HG03280 (cell line): ENCODE measurements at regions not wholly inside any gene's neighbourhood (a gene's known extent, or its start where the extent isn't known, plus 50 kb on each side); places are given as distances from the start of the nearest gene placed in this dataset.
"Not testable (repeated sequence)": the region's sequence is repeated elsewhere in the genome, so short reads cannot be mapped to it uniquely, and the experiment has no call there.

Experiments used
- ATAC-seq: cut with Tn5 transposase; IDR thresholded peaks from one replicate; pipeline ENCODE4 v1.9.1; 2021; ENCODE audit warnings: mild to moderate bottlenecking, moderate library complexity; ENCODE audit not compliant: unreplicated experiment

- no peak for ATAC-seq
Observed at GRCh38 chr18:77369644-77370043, 120.0 kb downstream of the GALR1 start.

- ATAC-seq, result no peak
Observed at GRCh38 chr18:77373730-77374445, 124.2 kb downstream of the GALR1 start.

GRCh38 chr18:77374446-77374805 is 124.8 kb downstream of the GALR1 start:
- ATAC-seq, result no peak

- ATAC-seq, result no peak
Observed at GRCh38 chr18:77376043-77376732, 126.5 kb downstream of the GALR1 start.

- no peak for ATAC-seq
Observed at GRCh38 chr18:77376733-77377094, 127.1 kb downstream of the GALR1 start.

GRCh38 chr18:77377813-77378212 is 128.2 kb downstream of the GALR1 start:
- no peak for ATAC-seq

- ATAC-seq, result no peak
Observed at GRCh38 chr18:77379976-77380509, 130.4 kb downstream of the GALR1 start.

- no peak for ATAC-seq
Observed at GRCh38 chr18:77380695-77381094, 131.0 kb downstream of the GALR1 start.

- no peak for ATAC-seq
Observed at GRCh38 chr18:77392321-77392720, 142.7 kb downstream of the GALR1 start.

GRCh38 chr18:77393519-77393918 is 143.9 kb downstream of the GALR1 start:
- no peak for ATAC-seq

- no peak for ATAC-seq
Observed at GRCh38 chr18:77395953-77396352, 146.3 kb downstream of the GALR1 start.

GRCh38 chr18:77397056-77397455 is 147.4 kb downstream of the GALR1 start:
- no peak for ATAC-seq

GRCh38 chr18:77397617-77398016 is 148.0 kb downstream of the GALR1 start:
- no peak for ATAC-seq

- no peak for ATAC-seq
Observed at GRCh38 chr18:77400561-77400960, 150.9 kb downstream of the GALR1 start.

GRCh38 chr18:77401173-77401572 is 151.5 kb downstream of the GALR1 start:
- ATAC-seq, result no peak

- ATAC-seq, result no peak
Observed at GRCh38 chr18:77403969-77404535, 154.4 kb downstream of the GALR1 start.

GRCh38 chr18:77405096-77405495 is 155.4 kb downstream of the GALR1 start:
- no peak for ATAC-seq

- ATAC-seq, result no peak
Observed at GRCh38 chr18:77407733-77408132, 158.1 kb downstream of the GALR1 start.

GRCh38 chr18:77421546-77421945 is 171.9 kb downstream of the GALR1 start:
- ATAC-seq, result not testable (repeated sequence)

GRCh38 chr18:77422974-77423867 is 173.6 kb downstream of the GALR1 start:
- ATAC-seq, result no peak

GRCh38 chr18:77433076-77433475 is 183.4 kb downstream of the GALR1 start:
- no peak for ATAC-seq
